ENCODE measurements at regions not wholly inside any gene's neighbourhood (a gene's known extent, or its start where the extent isn't known, plus 50 kb on each side); places are given as distances from the start of the nearest gene placed in this dataset.
"Not testable (repeated sequence)": the region's sequence is repeated elsewhere in the genome, so short reads cannot be mapped to it uniquely, and the experiment has no call there.

GRCh38 chr11:121872356-121872755 lies 243.7 kb downstream of the BLID start:
- DNase-seq (ENCODE audit: low spot score), result no peak
- TF ChIP-seq CTCF (IDR thresholded peaks at IDR 0.05; ENCODE audit: extremely low read depth, missing control alignments), result no peak

- TF ChIP-seq CTCF (IDR thresholded peaks at IDR 0.05; ENCODE audit: extremely low read depth, missing control alignments), result no peak
These were observed 245.6 kb downstream of the BLID start for GRCh38 chr11:121870206-121871045.

GRCh38 chr11:121869478-121869877 lies 246.5 kb downstream of the BLID start:
- TF ChIP-seq CTCF (IDR thresholded peaks at IDR 0.05; ENCODE audit: extremely low read depth, missing control alignments), result no peak
- no peak for DNase-seq (ENCODE audit: low spot score)

More at GRCh38 chr11:121870206-121871045, 245.6 kb downstream of the BLID start:
- no peak for DNase-seq (ENCODE audit: low spot score)

GRCh38 chr11:121866754-121867153 lies 249.3 kb downstream of the BLID start:
- TF ChIP-seq CTCF (IDR thresholded peaks at IDR 0.05; ENCODE audit: extremely low read depth, missing control alignments), result no peak
- no peak for DNase-seq (ENCODE audit: low spot score)

GRCh38 chr11:121864660-121865059 lies 251.4 kb downstream of the BLID start:
- no peak for DNase-seq (ENCODE audit: low spot score)
- TF ChIP-seq CTCF (IDR thresholded peaks at IDR 0.05; ENCODE audit: extremely low read depth, missing control alignments), result no peak

GRCh38 chr11:121863126-121863525 lies 252.9 kb downstream of the BLID start:
- no peak for DNase-seq (ENCODE audit: low spot score)
- TF ChIP-seq CTCF (IDR thresholded peaks at IDR 0.05; ENCODE audit: extremely low read depth, missing control alignments), result no peak

- DNase-seq (ENCODE audit: low spot score), result not testable (repeated sequence)
These were observed 260.9 kb downstream of the BLID start for GRCh38 chr11:121855138-121855537.

GRCh38 chr11:121844016-121844415 lies 272.0 kb downstream of the BLID start:
- DNase-seq (ENCODE audit: low spot score), result no peak
- TF ChIP-seq CTCF (IDR thresholded peaks at IDR 0.05; ENCODE audit: extremely low read depth, missing control alignments), result no peak

Measured in GM20000 (cell line).